ENCODE measurements at regions not wholly inside any gene's neighbourhood (a gene's known extent, or its start where the extent isn't known, plus 50 kb on each side); places are given as distances from the start of the nearest gene placed in this dataset.

GRCh38 chr15:45871121-45871855 lies 236.5 kb downstream of the SQOR start:
- TF ChIP-seq, protein P1, sequence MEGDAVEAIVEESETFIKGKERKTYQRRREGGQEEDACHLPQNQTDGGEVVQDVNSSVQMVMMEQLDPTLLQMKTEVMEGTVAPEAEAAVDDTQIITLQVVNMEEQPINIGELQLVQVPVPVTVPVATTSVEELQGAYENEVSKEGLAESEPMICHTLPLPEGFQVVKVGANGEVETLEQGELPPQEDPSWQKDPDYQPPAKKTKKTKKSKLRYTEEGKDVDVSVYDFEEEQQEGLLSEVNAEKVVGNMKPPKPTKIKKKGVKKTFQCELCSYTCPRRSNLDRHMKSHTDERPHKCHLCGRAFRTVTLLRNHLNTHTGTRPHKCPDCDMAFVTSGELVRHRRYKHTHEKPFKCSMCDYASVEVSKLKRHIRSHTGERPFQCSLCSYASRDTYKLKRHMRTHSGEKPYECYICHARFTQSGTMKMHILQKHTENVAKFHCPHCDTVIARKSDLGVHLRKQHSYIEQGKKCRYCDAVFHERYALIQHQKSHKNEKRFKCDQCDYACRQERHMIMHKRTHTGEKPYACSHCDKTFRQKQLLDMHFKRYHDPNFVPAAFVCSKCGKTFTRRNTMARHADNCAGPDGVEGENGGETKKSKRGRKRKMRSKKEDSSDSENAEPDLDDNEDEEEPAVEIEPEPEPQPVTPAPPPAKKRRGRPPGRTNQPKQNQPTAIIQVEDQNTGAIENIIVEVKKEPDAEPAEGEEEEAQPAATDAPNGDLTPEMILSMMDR (IDR thresholded peaks at IDR 0.05), result no peak
- TF ChIP-seq POLR2A (IDR thresholded peaks at IDR 0.05), result no peak

All from adrenal gland (tissue), 5 donors.